GM10266 (cell line): ENCODE measurements at regions not wholly inside any gene's neighbourhood (a gene's known extent, or its start where the extent isn't known, plus 50 kb on each side); places are given as distances from the start of the nearest gene placed in this dataset.

Source experiments
- DNase-seq: peaks from one replicate; pipeline ENCODE4 v3.0.0; 2012; ENCODE audit errors: extremely low spot score
- CTCF ChIP-seq: IDR thresholded peaks from 2 replicates; pipeline ENCODE4 v1.5.1; 2012; ENCODE audit warnings: mild to moderate bottlenecking, low read depth; ENCODE audit not compliant: control insufficient read depth, insufficient read depth; ENCODE audit errors: missing control alignments

GRCh38 chr10:118537623-118538022, 57.8 kb downstream of the PRLHR start:
- no peak for TF ChIP-seq CTCF
- no peak for DNase-seq

GRCh38 chr10:118534136-118534535, 61.3 kb downstream of the PRLHR start:
- TF ChIP-seq CTCF, result no peak
- no peak for DNase-seq

- no peak for TF ChIP-seq CTCF
- no peak for DNase-seq
Measured at GRCh38 chr10:118531105-118531852, 64.2 kb downstream of the PRLHR start.

DNA sequence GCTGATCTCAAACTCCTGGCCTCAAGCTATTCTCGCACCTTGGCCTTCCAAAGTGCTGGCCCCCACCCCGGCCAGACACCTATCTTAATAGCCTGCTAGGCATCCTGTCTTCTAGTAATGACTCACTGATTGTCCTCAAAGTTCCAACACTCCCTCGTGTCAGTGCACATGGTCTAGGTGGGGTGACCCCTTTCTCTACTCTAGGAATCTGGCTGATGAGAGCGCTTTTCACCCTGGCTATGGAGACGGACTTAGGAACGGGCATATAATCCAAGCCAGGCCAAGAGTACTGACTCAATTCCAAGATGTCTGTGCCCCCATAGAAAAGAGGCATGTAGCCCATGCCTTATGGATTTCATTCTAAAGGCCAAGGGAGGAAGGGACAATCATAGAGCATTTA, 67.0 kb downstream of the PRLHR start:
- no peak for DNase-seq
- TF ChIP-seq CTCF, result no peak

- TF ChIP-seq CTCF, result no peak
- no peak for DNase-seq
Measured at GRCh38 chr10:118523775-118524174, 71.7 kb downstream of the PRLHR start.

DNA sequence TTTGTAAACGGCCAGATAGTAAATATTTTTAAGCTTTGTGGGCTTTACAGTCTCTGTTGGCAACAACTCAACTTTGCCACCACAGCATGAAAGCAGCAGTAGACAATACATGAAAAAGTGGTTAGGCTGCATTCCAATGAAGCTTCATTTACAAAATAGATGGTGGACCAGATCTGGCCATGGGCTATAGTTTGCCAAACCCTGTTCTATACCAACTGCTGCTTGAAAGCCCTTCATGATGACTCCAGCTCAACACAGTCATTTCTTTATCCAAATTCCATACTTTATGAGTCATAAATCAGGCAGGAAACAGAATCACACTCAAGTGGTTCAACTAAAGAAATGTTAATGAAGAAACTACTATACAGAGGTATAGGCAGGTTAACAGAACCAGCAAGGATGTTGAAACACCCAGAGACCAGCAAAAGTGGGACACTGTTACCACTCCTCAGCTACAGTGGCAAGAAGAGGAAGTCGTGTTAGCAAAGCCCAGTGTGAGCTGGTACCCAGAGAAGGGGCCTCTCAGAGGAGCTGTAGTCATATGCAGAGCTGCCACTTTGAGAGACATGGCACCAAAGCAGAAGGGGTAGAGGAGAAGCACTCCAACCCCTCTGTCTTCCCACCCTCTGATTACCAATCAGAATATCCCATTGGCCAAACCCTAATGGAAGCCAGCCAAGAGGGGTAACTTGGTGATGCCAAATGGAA, 72.5 kb downstream of the PRLHR start:
- no peak for TF ChIP-seq CTCF
- DNase-seq, result no peak
